T-cell (primary cell): ENCODE measurements at regions not wholly inside any gene's neighbourhood (a gene's known extent, or its start where the extent isn't known, plus 50 kb on each side); places are given as distances from the start of the nearest gene placed in this dataset.

Source experiments
- ATAC-seq, 4 experiments: fragments of 200-7000 bp in 3 of 4; fragments of 150-1000 bp in 1 of 4; cut with Tn5 transposase; replicated peaks in 1 of 4; 1 replicate in 3 of 4; 2 replicates in 1 of 4; pipeline ENCODE4 v1.10.0; 2021; ENCODE audit warnings: moderate library complexity in 3 of 4, mild to moderate bottlenecking in 2 of 4, moderate number of reproducible peaks in 1 of 4
- CTCF ChIA-PET, 2 donors: fragments of 300-600 bp; sonication (Branson Sonifier 250); formaldehyde crosslinking; loops; one replicate each; lab custom pipeline; 2022; ENCODE audit warnings: antibody characterized with exemption in 2 of 2; lab: Charles Lee
- POLR2A ChIA-PET, 2 donors: fragments of 300-600 bp; sonication (Branson Sonifier 250); formaldehyde crosslinking; loops; one replicate each; lab custom pipeline; 2022; ENCODE audit warnings: antibody characterized with exemption in 2 of 2; lab: Charles Lee
- DNase-seq, 35 experiments: peaks; one replicate each; pipeline versions ENCODE4 v3.0.0 to v3.0.0-alpha.2; 2013 to 2023
- H3K27ac ChIP-seq: one replicate; pipeline ENCODE4 v1.5.1; 2013; ENCODE audit warnings: low read length
- H3K27me3 ChIP-seq, 2 experiments: replicated peaks in 1 of 2; 1 replicate in 1 of 2; 2 replicates in 1 of 2; pipeline versions ENCODE4 v1.6.1 to v1.7.0; 2013; ENCODE audit warnings: low read length in 1 of 2, mixed read lengths in 1 of 2; ENCODE audit not compliant: control insufficient read depth in 2 of 2, insufficient read depth in 2 of 2; ENCODE audit errors: extremely low read depth in 1 of 2
- H3K36me3 ChIP-seq, 2 donors: 1 replicate in 1 of 2; 2 replicates in 1 of 2; pipeline versions ENCODE4 v1.6.1 to v1.7.0; 2013; ENCODE audit warnings: low read length in 1 of 2; ENCODE audit not compliant: control insufficient read depth in 2 of 2, insufficient read depth in 1 of 2; ENCODE audit errors: extremely low read depth in 1 of 2
- H3K4me1 ChIP-seq, 2 experiments: 1 replicate in 1 of 2; 2 replicates in 1 of 2; pipeline versions ENCODE4 v1.6.1 to v1.7.0; 2013; ENCODE audit warnings: low read length in 2 of 2, mixed read lengths in 1 of 2; ENCODE audit not compliant: insufficient read depth in 2 of 2, control insufficient read depth in 1 of 2; ENCODE audit errors: extremely low read depth in 1 of 2
- H3K4me3 ChIP-seq, 2 donors: 1 replicate in 1 of 2; 2 replicates in 1 of 2; pipeline versions ENCODE4 v1.5.1 to v1.7.0; 2013; ENCODE audit warnings: mild to moderate bottlenecking in 2 of 2, low read length in 1 of 2, moderate library complexity in 1 of 2; ENCODE audit not compliant: control insufficient read depth in 1 of 2; ENCODE audit errors: extremely low read depth in 1 of 2
- H3K9me3 ChIP-seq: 2 replicates; pipeline ENCODE4 v1.7.0; 2013
- H3K27ac Mint-ChIP-seq, 2 donors: one replicate each; pipeline ENCODE4 v1.8.0; 2020 to 2021; ENCODE audit warnings: mild to moderate bottlenecking in 2 of 2, mixed read lengths in 2 of 2
- H3K27me3 Mint-ChIP-seq, 2 donors: one replicate each; pipeline ENCODE4 v1.8.0; 2021 to 2022; ENCODE audit warnings: mixed read lengths in 2 of 2
- H3K36me3 Mint-ChIP-seq: one replicate; pipeline ENCODE4 v1.8.0; 2021; ENCODE audit warnings: mixed read lengths
- H3K4me1 Mint-ChIP-seq, 3 donors: one replicate each; pipeline ENCODE4 v1.8.0; 2020 to 2022; ENCODE audit warnings: mixed read lengths in 3 of 3, mild to moderate bottlenecking in 1 of 3
- H3K4me3 Mint-ChIP-seq, 3 donors: one replicate each; pipeline ENCODE4 v1.8.0; 2020 to 2022; ENCODE audit warnings: mild to moderate bottlenecking in 3 of 3, mixed read lengths in 3 of 3, moderate library complexity in 3 of 3
- H3K9me3 Mint-ChIP-seq, 3 donors: one replicate each; pipeline ENCODE4 v1.8.0; 2020 to 2022; ENCODE audit warnings: mixed read lengths in 3 of 3
- whole genome bisulfite sequencing: methylation state at CpG from one replicate; pipeline ENCODE4 v1.1.5; 2013; ENCODE audit warnings: missing lambda C conversion rate; ENCODE audit not compliant: insufficient coverage; 5-methylcytosine and 5-hydroxymethylcytosine counted together

DNA sequence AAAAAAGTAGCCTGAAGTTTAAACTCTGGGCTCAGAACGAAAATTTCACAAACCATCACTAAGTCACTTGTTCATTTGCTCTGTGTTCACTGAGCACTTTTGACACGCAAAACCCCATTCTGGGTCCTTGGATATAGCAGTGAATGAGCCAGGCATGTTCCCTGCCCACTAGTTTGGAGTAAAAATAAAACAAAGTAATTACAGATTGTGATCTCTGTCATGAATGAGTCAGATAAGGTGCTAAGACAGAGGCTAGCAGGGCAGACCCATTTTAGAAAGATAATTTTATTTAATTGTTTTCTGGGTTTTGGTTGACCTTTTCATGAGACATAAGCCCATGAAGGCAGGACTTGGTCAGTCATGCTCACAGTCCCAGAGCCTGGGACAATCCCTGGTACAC, 84.1 kb upstream of the ARHGEF3 start:
- Mint-ChIP-seq H3K27ac (peak overlapping the region; percentile 76 to 83), H3K27me3 (no peaks in the 10 kb centered on the region), H3K9me3 (no peaks in the 10 kb centered on the region), H3K4me3 (peak overlapping the region in 1 of 3 donors; percentile 79), H3K4me1 (peaks cover 69 to 87% (median 84%) of the 10 kb centered on the region in 3 donors), H3K36me3 (peaks cover 12% of the 10 kb centered on the region)
- Histone ChIP-seq H3K27me3 (no peaks in the 10 kb centered on the region), H3K4me3 (no peak overlapping the region), H3K4me1 (peaks cover 28 to 49% of the 10 kb centered on the region in 2 experiments), H3K9me3 (no peaks in the 10 kb centered on the region), H3K27ac (peak overlapping the region; percentile 3), H3K36me3 (peaks cover 0 to 13% of the 10 kb centered on the region in 2 donors)
- DNase-seq, result no peak
- POLR2A ChIA-PET, result interaction anchor here in 1 of 2 donors (0.7 kb wide), 1 partner anchor 30 kb away, joined by 3 read pairs; no protein-coding TSS in a partner anchor
- WGBS, result 84% methylated on average over 2 of the region's 2 CpGs
- CTCF ChIA-PET, result interaction anchor here (0.6 to 1.0 kb wide), 4 partner anchors 74 to 212 kb away, joined by 3 to 11 read pairs (median 6); no protein-coding TSS in a partner anchor
- ATAC-seq, result no peak

DNA sequence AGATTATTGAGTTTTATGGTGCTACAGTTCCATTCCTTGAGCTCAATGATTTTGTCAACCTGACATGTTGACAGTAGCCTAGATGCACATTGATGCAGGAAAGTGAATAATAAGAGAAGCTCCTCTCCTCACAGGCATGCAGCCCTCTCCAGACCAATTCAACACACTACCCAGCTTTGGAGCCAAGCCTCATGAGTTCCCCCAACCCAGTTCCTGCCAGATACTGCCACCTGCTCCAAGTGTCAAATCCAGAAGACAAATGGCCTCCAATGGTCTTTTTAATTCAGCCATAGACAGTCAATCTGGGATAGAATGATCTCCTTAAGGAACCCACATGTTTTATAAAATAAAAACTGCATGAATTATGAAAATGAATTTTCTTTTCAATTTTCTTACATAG, 83.7 kb upstream of the ARHGEF3 start:
- DNase-seq, result no peak
- H3K4me1 ChIP-seq, result peaks cover 25 to 44% of the 10 kb centered on the region in 2 experiments
- no peak overlapping the region for H3K4me3 ChIP-seq
- H3K9me3 Mint-ChIP-seq, result no peaks in the 10 kb centered on the region
- H3K27ac Mint-ChIP-seq, result peak overlapping the region; percentile 76 to 83
- ChIA-PET CTCF (interaction anchor here (1.0 kb wide), 2 partner anchors 73 to 211 kb away, joined by 3 read pairs; no protein-coding TSS in a partner anchor), POLR2A (interaction anchor here in 1 of 2 donors (0.7 kb wide), 1 partner anchor 30 kb away, joined by 3 read pairs; no protein-coding TSS in a partner anchor)
- no peaks in the 10 kb centered on the region for H3K27me3 ChIP-seq
- H3K4me3 Mint-ChIP-seq, result no peak overlapping the region
- ATAC-seq, result no peak
- H3K27ac ChIP-seq, result no peak overlapping the region
- H3K27me3 Mint-ChIP-seq, result no peaks in the 10 kb centered on the region
- no peaks in the 10 kb centered on the region for H3K9me3 ChIP-seq
- H3K36me3 Mint-ChIP-seq, result peaks cover 16% of the 10 kb centered on the region
- H3K4me1 Mint-ChIP-seq, result peaks cover 69 to 86% (median 83%) of the 10 kb centered on the region in 3 donors
- H3K36me3 ChIP-seq, result peaks cover 0 to 16% of the 10 kb centered on the region in 2 donors

DNA sequence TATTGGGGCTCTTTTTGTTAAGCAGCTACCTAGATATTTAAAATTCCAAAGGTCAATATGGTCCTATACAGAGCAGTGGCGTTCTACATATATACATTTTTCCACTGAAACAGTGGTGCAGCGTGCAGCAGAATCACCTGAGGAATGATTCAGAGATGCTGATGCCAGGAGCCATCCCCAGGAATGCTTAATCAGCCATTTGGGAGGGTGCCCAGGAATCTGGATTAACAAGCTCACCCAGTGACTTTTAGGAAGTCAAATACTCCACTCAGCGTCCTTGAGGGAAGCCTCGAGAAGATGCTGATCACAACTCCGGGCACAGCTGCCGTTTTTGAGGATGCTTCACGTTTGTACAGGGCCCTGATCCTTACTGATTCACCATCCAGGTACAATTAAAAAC, 82.6 kb upstream of the ARHGEF3 start:
- no peaks in the 10 kb centered on the region for H3K9me3 ChIP-seq

DNA sequence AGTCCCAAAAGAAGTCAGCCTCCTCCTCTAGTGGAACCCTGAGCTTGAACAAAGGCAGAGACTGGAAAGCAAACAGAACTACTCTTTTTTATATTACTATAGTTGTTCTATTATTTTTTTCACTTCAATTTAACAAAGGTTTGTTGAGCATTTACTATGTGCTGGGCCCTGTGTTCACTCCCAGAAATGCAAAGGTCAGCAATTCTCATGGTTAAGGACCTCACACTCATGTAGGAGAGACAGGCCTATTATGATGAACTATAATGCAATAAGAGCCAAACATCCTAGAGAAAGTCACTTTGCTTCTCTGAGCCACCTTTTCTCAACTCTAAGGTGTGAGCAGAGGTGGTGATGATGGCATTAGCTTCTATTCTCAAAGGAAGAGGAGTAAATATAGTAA, 82.1 kb upstream of the ARHGEF3 start:
- H3K4me1 Mint-ChIP-seq, result peaks cover 74 to 89% (median 85%) of the 10 kb centered on the region in 3 donors
- Histone ChIP-seq H3K9me3 (no peaks in the 10 kb centered on the region), H3K4me3 (no peak overlapping the region), H3K27ac (no peak overlapping the region), H3K36me3 (peaks cover 0 to 16% of the 10 kb centered on the region in 2 donors), H3K4me1 (peaks cover 18 to 29% of the 10 kb centered on the region in 2 experiments), H3K27me3 (no peaks in the 10 kb centered on the region)
- DNase-seq, result no peak
- ChIA-PET POLR2A (interaction anchor here in 1 of 2 donors (0.5 to 0.6 kb wide), 2 partner anchors 38 to 75 kb away, joined by 3 to 5 read pairs; no protein-coding TSS in a partner anchor), CTCF (interaction anchor here in 1 of 2 donors (0.7 kb wide), 1 partner anchor 27 kb away, joined by 3 read pairs; no protein-coding TSS in a partner anchor)
- no peaks in the 10 kb centered on the region for H3K27me3 Mint-ChIP-seq
- no peak overlapping the region for H3K4me3 Mint-ChIP-seq
- peaks cover 29% of the 10 kb centered on the region for H3K36me3 Mint-ChIP-seq
- H3K9me3 Mint-ChIP-seq, result no peaks in the 10 kb centered on the region
- H3K27ac Mint-ChIP-seq, result peak overlapping the region; percentile 77 to 81
- no peak for ATAC-seq

More for the DNA sequence above, 82.6 kb upstream of the ARHGEF3 start:
- DNase-seq (no peak), ATAC-seq (no peak)
- Mint-ChIP-seq H3K4me3 (no peak overlapping the region), H3K27ac (peak overlapping the region in 1 of 2 donors; percentile 76), H3K36me3 (peaks cover 27% of the 10 kb centered on the region), H3K27me3 (no peaks in the 10 kb centered on the region), H3K4me1 (peaks cover 74 to 90% (median 86%) of the 10 kb centered on the region in 3 donors), H3K9me3 (no peaks in the 10 kb centered on the region)
- WGBS, result 92% methylated on average over 2 of the region's 7 CpGs
- POLR2A ChIA-PET, result interaction anchor here in 1 of 2 donors (0.5 kb wide), 1 partner anchor 76 kb away, joined by 3 read pairs; no protein-coding TSS in a partner anchor
- no peaks in the 10 kb centered on the region for H3K27me3 ChIP-seq
- H3K27ac ChIP-seq, result no peak overlapping the region
- H3K4me3 ChIP-seq, result no peak overlapping the region
- CTCF ChIA-PET, result interaction anchor here in 1 of 2 donors (0.7 to 0.8 kb wide), 2 partner anchors 9 to 28 kb away, joined by 3 to 8 read pairs; no protein-coding TSS in a partner anchor
- H3K36me3 ChIP-seq, result peaks cover 0 to 16% of the 10 kb centered on the region in 2 donors
- peaks cover 22 to 34% of the 10 kb centered on the region in 2 experiments for H3K4me1 ChIP-seq

DNA sequence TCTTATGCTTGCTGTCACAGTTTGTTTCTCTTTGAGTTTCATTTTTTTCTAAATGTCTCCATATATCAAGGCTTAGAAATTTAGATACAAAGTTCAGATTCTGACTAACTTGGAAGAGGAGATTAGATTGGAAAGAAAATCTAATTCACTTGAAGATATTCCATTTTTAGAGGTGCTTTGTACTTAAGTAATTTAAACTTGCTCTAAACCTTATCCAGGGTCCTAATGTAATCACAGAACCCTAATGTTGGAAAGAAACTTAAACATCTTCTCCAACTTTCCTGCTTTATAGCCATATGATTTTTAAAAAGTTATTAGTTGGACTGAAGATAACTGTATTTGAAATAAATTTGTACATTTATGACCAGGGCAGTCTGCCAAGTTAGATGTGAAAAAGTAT, 81.1 kb upstream of the ARHGEF3 start:
- POLR2A ChIA-PET, result no interaction called here
- ATAC-seq, result no peak

DNA sequence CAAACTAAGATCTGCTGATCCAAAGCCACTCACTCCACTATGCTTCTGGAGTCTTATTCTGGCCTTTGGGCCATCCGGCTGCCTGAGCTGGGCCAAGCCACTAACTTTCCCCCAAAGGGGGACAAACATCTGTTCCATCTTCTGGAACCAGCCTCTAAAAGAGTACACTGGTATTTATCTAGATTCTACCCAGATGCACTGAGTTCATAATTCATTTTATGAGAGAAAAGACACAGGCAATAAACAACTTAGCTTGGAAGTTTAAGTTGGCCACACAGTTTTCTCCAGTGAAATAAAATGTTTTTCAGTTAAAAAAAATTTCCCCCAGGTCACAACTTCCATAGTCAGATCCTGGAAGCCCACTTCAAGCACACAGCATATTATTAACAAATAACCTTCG, 80.1 kb upstream of the ARHGEF3 start:
- no peak overlapping the region for H3K27ac ChIP-seq
- ChIA-PET CTCF (interaction anchor here (0.5 to 1.1 kb wide), 4 partner anchors 21 to 1222 kb away, joined by 3 to 5 read pairs (median 4); no protein-coding TSS in a partner anchor), POLR2A (no interaction called here)
- H3K4me3 ChIP-seq, result no peak overlapping the region
- ATAC-seq (no peak), DNase-seq (no peak)
- Mint-ChIP-seq H3K27ac (peak overlapping the region; percentile 72 to 73), H3K9me3 (no peaks in the 10 kb centered on the region), H3K4me3 (no peak overlapping the region), H3K36me3 (peaks cover 29% of the 10 kb centered on the region), H3K4me1 (peaks cover 71 to 87% (median 83%) of the 10 kb centered on the region in 3 donors), H3K27me3 (no peaks in the 10 kb centered on the region)
- H3K9me3 ChIP-seq, result no peaks in the 10 kb centered on the region
- peaks cover 24 to 25% of the 10 kb centered on the region in 2 experiments for H3K4me1 ChIP-seq
- WGBS, result no CpG with 5 or more reads among the region's 2 CpGs
- H3K27me3 ChIP-seq, result no peaks in the 10 kb centered on the region
- peaks cover 0 to 16% of the 10 kb centered on the region in 2 donors for H3K36me3 ChIP-seq

More for the DNA sequence above, 81.1 kb upstream of the ARHGEF3 start:
- H3K9me3 Mint-ChIP-seq, result no peaks in the 10 kb centered on the region
- CTCF ChIA-PET, result interaction anchor here in 1 of 2 donors (0.5 kb wide), 1 partner anchor 106 kb away, joined by 3 read pairs; no protein-coding TSS in a partner anchor
- peak overlapping the region; percentile 76 to 81 for H3K27ac Mint-ChIP-seq
- Histone ChIP-seq H3K36me3 (peaks cover 0 to 16% of the 10 kb centered on the region in 2 donors), H3K4me1 (peaks cover 21 to 29% of the 10 kb centered on the region in 2 experiments), H3K27me3 (no peaks in the 10 kb centered on the region), H3K27ac (no peak overlapping the region), H3K4me3 (no peak overlapping the region), H3K9me3 (no peaks in the 10 kb centered on the region)
- H3K4me3 Mint-ChIP-seq, result no peak overlapping the region
- H3K27me3 Mint-ChIP-seq, result no peaks in the 10 kb centered on the region
- H3K36me3 Mint-ChIP-seq, result peaks cover 29% of the 10 kb centered on the region
- no peak for DNase-seq
- H3K4me1 Mint-ChIP-seq, result peaks cover 75 to 89% (median 86%) of the 10 kb centered on the region in 3 donors
